ENCODE measurements at regions not wholly inside any gene's neighbourhood (a gene's known extent, or its start where the extent isn't known, plus 50 kb on each side); places are given as distances from the start of the nearest gene placed in this dataset.

DNA sequence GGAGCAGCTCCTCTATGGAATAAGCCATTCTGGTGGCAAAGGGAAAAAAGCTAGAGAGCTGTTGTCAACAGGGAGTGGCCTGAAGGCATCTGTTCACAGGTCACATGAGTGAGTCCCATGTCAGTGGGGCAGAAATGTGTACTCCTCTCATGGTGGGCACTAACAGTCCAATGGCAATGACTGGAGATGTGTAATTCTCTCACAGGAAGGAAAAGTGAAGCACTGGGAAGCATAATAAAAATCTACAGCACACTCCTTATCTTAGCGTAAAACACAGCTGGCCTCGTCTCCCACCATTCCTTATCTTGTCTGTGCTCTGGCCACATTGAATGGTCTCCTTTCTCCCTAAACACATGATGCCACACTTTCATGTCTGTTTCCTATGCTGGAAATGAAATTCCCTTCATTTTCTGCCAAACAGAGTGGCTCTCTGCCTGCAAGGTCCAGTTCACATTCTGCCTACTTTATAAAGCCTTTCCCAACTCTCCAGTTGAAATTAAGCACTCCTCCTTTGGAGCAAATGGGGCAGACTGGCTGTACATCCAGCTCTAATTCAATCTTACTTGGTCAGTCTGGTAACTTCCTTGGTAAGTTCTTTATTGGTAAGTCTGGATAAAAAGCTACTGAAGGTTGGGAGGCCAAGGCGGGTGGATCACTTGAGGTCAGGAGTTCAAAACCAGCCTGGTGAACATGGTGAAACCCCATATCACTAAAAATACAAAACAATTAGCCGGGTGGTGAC lies 139.8 kb downstream of the RPL22L1 start:
- DNase-seq (ENCODE audit: low spot score): no peak

DNA sequence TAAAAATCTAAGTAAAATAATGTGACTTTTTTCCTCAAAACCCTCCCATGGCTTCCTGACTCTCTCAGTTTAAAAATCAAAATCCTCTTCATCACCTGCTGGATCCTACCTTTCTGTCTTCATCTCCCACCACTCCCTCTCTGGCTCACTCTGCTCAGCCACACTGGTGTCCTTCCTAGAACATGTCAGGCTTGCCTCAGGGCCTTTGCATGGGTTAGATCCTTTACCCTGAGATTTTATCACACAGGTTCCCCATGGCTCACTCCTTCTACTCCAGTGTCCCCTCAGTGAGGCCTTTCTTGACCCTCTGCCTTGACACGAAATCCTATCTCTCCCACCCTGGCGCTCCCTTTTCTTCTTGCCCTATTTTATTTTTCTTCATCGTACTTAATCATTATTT lies 141.8 kb downstream of the RPL22L1 start:
- no peak for DNase-seq (ENCODE audit: low spot score)

DNA sequence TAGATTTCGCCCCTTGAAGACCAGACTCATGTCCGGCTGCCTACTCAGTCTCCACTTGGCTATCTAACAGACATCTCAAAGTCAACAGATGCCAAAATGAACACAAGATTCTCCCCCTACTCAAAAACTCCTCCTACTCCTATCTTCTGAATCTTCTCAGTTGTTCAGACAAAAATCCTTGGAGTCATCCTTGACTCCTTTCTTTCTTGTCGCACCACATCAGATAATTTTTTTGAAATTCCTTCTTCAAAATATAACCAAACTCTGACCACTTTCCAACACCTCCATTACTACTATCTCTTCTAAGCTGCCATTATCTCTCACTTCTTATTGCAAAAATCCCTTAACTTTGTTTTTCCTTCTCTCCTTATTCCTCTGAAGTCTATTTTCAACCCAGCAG lies 141.9 kb upstream of the SLC7A14 start:
- no peak for DNase-seq (ENCODE audit: low spot score)

DNA sequence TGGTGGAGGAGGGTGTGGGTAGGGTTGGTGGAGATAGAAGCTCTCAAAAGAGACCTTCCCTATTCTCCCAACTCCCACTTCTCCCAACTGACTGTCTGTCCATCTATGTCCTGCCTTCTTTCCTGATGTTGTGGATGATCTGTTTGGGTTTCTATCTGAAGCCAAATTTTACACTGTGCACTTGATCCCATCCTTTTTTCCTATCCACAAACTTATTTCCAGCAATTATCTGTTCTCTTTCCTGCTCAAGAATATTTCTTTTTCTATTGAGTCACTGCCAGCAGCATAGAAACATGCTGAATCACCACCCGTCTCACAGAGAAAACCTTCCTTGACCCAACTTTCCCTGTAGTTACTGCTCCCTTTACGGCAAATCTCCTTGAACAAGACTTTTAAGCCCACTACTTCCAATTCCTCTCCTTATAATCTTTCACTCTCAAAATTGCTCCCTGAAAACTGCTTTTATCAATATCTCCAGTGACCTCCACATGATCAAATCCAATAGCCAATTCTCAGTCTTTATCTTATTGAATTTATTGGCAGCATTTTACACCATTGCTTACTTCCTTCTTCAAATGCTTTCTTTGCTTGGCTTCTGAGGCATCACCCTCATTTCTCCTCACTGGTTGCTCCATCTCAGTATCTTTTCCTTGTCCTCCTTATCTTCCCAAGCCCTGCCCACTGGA lies 141.2 kb upstream of the SLC7A14 start:
- no peak for DNase-seq (ENCODE audit: low spot score)

DNA sequence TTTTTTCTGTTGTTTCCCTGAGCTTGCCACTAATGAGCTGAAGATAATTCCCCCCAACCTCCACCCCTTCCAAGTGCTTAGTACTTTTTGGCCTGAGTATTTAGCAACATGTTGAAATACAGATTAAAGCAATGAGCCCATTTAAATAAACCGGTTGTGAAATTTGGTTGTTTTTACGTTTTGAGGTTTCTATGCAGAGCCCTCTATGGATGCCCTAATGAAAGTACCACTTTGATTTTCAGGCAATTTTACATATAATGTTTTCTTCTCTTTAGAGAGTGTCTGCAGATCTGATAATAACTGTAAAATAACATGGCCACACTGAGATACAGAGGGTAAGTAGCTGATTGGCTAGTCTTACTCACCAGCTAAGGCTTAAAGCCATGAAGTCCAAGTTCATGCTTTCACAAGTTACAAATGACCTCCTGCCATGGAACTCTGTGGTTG lies 139.4 kb upstream of the SLC7A14 start:
- no peak for DNase-seq (ENCODE audit: low spot score)

DNA sequence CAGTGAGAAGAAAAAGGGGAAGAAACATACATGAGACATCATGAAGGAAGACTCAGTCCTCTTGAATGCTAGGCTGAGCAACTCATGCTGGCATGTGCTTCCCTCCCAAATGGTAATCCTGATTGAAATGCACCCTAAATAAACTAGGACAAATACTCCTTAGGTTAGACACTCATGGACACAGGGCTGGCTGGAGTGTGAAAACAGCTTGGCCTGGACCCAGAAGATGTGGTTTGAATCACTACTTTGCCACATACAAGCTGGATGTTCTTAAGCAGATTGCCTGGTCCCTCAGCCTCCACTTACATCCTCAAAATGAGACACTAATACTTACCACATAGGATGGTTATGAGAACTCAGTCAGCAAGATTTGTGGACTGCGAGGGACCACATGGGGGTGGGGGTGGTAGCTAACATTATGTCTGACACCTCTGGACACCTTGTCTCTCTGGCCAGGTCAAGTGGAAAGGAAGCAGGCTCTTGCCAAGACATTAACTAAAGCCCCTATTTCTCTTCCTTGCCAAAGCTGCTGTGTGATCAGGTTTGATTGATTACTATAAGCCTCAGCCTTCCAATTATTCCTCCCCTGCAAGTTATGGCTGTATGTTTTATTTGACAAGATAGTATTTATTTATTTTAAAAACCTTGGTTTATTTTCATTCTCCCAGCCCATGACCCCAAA lies 138.9 kb upstream of the SLC7A14 start:
- no peak for DNase-seq (ENCODE audit: low spot score)

DNA sequence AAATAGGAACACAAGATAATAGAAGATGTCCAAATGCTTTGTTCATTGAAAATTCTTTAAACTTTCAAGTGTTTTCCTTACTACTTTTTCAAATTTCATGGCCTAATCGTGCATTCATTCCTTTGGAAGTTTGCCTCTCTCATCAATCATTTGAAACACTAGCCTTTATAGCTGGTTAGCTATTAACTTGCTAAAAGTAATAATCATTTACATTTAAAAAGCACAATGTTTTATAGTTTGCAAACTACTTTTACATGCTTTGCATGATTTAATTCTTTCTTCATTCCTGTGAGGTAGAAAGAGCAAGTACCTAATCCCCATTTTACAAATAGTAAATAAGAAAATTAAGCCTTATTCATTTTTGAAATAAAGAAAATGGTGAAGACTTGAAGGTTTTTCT lies 137.4 kb upstream of the SLC7A14 start:
- no peak for DNase-seq (ENCODE audit: low spot score)

DNA sequence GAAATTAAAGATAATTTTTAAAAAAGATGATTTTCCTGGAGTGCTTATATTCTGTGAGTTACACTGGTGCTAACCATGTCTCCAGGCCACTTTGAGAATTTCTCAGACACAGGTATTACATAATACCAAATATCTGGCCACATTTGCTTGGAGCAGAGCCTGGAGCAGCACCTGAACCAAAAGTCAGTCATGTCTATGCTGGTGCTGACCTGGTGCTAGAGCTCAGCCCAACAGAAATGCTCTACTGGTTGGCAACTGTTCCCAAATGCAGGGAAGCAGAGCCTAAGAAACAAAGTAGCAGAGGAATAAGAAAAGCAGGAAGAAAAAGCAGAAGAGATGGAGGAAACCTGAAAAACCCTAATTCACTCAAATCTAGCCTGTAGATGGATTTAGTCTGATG lies 135.7 kb upstream of the SLC7A14 start:
- no peak for DNase-seq (ENCODE audit: low spot score)

DNA sequence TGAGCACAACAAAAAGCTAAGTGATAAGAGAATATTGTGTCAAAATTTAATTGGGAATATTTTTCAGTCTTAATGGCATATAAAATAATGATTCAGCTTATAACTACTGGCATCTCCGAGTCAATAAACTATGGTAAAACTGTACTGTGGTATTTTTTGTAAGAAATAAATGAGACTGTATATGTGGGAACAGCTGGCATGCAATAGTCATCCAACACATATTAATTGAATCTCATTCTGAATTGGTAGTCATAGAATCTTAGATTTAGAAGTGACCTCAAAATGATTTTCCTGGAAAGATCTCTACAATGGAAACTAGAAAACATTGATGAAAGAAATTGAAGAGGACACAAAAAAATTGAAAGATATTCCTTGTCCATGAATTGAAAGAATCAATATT lies 133.4 kb upstream of the SLC7A14 start:
- no peak for DNase-seq (ENCODE audit: low spot score)

DNA sequence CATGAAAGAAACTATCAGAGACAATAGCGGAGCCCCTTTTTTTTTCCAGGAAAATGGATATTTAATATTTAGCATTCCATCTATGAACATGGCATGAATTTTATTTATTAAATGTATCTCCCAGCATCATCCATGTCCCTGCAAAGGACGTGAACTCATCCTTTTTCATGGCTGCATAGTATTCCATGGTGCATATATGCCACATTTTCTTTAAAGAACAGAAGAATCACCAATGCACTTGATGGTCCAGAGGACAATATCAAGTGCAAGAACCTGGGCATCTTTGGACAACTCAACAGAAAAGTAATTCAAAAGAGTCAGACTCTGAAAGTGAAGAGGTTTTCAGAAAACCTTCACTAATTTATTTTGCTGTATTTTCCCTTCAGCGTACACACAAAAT lies 133.0 kb upstream of the SLC7A14 start:
- DNase-seq (ENCODE audit: low spot score): no peak

DNA sequence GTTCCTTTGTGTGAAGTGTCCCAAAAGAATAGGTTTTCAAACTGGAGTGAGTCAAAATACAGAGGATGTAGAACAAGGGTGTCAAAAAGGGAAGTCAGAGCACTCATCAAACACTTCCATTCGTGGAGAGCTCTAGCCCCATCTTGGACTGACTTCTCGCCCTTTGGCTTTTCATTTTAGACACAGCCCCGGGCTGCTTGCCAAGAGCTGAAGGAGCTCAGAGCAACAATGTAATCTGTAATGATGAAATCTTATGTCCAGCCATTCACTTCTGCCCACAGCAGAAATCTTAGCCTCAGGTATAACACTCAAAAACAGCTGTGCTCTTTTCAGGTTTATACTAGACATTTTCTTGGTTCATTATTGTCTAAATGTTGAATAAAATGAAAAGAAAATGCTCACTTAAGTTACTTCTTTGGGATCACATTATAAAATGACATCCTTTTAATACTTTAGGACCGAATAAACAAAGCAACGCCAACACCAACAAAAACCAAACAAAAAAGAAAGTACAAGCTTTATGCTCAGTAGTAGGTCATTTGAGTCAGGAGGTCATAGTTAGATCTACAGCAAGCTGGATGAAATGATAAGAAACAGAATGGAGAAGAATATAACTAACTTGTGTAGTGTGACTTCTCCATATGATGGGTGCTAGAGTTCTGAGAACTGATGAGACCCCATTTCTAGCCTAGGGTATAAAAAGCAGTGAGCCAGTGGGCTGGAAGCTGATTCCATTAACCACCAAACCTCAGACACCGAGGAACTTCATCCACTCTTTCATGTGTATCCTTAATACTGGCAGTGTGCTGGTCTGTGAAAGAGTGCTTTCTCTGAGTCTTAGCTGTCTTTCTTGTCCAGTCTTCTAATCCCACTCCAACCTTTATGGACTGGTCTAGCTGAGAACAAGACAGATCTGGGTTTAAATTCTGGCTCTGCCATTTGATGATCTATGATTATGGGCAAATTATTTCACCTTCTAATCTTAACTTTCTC lies 131.8 kb upstream of the SLC7A14 start:
- no peak for DNase-seq (ENCODE audit: low spot score)

DNA sequence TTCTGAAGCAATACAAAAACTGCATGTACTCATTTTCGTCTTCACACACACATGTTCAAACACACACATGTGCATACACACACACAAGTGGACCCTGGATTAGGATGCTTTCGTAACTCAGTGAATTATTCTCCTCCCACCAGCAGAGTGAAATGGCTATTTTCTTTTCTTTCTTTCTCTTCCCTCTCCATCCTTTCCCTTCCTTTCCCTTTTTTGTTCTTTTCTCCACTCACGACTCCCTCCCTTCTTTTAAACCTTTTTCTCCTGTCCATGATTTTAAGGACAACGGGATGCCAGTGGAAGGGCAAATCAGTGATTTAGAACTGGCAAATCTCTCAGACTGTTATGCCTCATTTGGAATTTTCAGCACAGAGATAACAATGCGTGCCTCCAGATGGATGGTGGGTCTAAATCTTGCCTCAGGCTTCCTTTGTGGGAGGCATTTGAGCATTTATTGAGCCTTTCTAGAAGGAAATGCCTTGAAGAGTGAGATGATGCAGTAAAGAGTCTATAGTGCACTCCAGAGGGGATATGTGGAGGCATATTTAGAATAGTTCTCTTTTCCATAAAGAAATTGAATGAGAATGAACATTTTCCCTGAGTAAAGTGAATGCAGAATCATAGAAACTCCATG lies 130.4 kb upstream of the SLC7A14 start:
- DNase-seq (ENCODE audit: low spot score): no peak

DNA sequence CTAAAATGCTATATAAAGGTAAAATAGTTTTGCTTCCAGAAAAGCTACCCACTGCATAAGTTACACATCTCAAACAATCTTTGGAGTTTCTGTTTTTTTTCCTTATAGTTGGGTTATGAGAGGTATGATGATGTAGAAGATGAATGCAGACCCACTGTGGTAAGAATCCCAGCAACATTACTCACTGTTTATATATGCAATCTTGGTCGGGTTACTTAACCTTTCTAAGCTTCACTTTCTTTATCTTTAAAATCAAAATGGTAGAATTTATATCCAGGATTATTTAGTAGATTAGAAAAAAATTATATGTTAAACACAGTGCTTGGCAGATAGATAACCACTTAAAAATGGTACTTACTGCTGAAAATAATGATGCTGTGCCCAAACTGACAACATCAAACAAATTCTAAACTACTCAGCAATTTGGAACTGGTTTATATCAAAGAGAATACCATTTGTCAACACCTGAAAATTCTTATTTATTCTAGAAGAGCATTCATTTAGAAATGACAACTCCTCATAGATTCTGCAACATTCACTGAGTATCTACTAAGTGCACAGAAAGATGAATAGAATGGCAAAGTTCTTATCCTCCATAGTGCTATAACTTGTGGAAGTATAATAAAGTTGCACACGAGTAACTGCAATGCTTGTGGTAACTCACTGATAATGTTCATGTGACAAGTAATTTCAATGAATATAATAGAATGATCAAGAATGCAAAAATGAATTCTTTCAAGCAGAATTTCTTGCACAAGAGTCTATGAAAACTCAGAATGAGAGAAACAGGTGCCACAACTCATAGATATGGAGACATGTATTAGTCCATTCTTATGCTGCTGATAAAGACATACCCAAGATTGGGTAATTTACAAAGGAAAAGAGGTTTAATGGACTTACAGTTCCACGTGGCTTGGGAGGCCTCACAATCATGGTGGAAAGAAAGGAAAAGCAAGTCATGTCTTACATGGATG lies 129.0 kb upstream of the SLC7A14 start:
- no peak for DNase-seq (ENCODE audit: low spot score)

DNA sequence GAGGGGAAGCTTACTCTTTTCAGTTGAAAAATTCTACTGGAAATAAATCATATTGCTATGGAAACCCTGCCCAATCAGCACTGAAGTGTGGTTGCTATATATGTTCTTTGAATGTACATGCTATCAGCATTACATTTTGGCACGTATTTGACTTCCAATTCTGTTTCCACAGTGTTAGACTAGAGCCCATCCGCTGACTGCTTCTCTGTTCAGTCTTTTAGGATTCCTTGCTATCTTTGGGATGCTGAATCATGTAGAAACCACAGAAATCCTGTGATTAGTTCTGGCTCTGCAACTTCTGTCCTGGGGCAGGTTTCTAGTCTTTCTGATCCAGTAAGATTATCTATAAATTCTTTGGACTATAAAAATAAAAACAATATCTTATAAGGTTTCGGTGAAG lies 128.2 kb upstream of the SLC7A14 start:
- no peak for DNase-seq (ENCODE audit: low spot score)

DNA sequence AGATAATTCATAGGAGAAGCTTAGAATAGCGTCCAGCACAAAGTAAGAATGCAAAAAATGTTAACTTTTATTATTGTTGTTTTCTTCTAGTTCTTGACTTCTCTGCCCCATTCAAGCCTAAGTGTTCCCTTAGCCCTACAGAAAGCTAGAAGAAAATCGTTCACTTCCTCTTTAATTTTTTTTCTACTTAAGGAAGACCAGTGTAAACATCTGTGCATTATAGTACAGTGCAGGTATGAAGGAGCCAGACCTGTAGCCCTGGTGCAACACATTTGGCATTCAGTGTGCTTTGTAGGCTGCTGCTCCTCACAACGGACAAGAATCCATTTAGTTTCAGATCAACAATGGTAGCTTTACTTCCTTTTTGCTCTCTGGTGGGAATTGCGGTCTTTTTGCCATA lies 127.8 kb upstream of the SLC7A14 start:
- no peak for DNase-seq (ENCODE audit: low spot score)

DNA sequence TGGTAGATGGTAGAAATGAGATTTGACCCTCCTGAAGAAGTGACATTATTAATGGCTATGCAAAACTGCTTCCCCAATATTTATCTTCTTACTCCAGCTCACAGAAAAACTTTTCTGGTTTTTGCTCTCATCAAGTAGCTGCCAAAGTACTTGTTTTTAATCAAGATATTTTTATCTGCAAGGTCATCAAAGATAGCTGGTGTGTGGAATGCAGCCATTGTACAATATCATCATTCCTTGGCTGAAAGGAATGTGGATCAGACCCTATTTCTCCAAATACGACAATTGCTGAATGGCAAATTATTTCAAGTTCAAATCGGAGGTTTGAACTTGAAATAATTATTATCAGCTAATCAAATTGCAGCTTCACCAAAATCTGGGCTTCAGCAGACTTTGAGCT lies 126.9 kb upstream of the SLC7A14 start:
- DNase-seq (ENCODE audit: low spot score): no peak

DNA sequence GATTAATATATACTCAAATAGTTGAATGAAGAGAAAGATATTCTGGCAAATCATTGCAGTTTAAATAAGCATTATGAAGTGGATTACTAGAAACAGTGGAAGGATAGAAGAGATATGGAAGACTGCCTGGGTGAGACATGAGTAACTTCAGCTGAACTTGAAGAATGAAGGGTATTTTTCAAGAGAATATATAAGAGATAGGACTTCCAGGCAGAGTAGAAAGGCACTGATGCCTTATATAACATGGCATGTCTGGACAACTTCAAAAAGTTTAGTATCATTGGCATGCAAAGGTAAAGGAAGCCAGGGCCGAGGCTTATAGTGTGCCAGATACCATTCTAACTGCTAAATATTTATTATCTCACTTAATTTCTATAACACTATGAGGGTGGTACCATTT lies 126.5 kb upstream of the SLC7A14 start:
- no peak for DNase-seq (ENCODE audit: low spot score)

DNA sequence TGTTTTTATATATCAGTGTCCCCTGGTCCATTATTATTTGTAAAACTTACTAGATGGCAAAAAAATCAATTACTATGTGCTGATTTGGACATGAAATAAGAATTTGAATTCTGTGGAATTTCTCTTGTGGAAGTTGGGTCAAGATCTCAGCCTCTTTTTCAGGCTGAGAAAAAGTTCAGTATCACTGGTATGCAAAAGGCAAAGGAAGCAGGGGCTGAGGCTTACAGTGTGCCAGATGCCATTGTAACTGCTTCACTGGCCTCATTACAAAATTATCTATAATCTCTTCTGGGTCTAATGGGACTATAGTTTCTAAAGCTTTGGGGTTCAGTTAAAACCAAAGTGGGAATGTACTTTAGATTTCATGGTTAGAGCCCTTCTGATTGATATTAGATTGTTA lies 125.9 kb upstream of the SLC7A14 start:
- no peak for DNase-seq (ENCODE audit: low spot score)

DNA sequence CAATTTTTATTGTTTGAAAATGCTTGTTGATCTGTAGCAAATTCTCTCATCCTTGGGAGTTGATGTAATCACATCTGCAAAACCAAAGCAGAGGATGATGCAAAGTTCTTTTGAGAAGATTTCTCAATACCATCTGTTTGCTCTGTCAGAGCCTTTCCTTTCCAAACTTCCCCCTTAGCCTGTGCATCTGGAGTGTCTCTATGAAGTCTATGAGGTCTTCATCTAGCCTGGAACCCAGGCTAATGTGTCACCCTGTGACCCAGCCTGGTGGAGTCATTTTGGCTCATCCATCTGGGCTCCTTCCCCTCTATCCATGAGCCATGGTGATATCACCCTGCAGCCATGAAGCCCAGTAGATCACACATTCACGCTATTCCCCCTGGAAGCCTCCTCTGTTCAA lies 123.2 kb upstream of the SLC7A14 start:
- no peak for DNase-seq (ENCODE audit: low spot score)

DNA sequence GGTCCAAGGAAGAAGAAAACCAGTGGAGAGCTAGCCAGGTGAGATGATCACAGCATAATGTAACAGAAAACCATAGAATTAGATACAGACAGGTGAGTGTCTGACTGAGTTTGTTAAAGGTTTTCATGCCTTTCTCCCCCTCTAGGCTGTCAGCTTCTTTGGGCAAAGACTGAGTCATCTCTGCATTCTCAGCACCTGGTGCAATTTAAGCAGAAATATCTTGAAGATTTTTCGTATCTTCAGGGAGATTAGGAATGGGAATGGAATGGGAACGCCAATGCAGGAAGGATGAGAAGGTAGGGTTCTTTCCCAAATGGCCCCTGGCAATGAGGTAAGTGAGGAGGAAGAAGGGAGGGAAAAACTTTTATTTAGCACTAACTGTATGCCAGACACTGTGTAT lies 122.0 kb upstream of the SLC7A14 start:
- DNase-seq (ENCODE audit: low spot score): no peak
